ENCODE measurements at regions not wholly inside any gene's neighbourhood (a gene's known extent, or its start where the extent isn't known, plus 50 kb on each side); places are given as distances from the start of the nearest gene placed in this dataset.

- no peaks in the 10 kb centered on the region for H3K36me3 Mint-ChIP-seq (ENCODE audit: low read depth, unreplicated experiment)
- H3K27me3 Mint-ChIP-seq (ENCODE audit: unreplicated experiment) = no peaks in the 10 kb centered on the region
- TF ChIP-seq, protein P1, sequence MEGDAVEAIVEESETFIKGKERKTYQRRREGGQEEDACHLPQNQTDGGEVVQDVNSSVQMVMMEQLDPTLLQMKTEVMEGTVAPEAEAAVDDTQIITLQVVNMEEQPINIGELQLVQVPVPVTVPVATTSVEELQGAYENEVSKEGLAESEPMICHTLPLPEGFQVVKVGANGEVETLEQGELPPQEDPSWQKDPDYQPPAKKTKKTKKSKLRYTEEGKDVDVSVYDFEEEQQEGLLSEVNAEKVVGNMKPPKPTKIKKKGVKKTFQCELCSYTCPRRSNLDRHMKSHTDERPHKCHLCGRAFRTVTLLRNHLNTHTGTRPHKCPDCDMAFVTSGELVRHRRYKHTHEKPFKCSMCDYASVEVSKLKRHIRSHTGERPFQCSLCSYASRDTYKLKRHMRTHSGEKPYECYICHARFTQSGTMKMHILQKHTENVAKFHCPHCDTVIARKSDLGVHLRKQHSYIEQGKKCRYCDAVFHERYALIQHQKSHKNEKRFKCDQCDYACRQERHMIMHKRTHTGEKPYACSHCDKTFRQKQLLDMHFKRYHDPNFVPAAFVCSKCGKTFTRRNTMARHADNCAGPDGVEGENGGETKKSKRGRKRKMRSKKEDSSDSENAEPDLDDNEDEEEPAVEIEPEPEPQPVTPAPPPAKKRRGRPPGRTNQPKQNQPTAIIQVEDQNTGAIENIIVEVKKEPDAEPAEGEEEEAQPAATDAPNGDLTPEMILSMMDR (IDR thresholded peaks at IDR 0.05; ENCODE audit: unreplicated experiment) = no peak
- H3K27ac Mint-ChIP-seq (ENCODE audit: unreplicated experiment) = no peak overlapping the region
- no peak overlapping the region for H3K4me3 Mint-ChIP-seq (ENCODE audit: unreplicated experiment)
- DNase-seq (ENCODE audit: low spot score) = no peak
- no peaks in the 10 kb centered on the region for H3K9me3 Mint-ChIP-seq (ENCODE audit: unreplicated experiment)
- no peaks in the 10 kb centered on the region for H3K4me1 Mint-ChIP-seq (ENCODE audit: unreplicated experiment)
Measured at GRCh38 chr2:225158360-225158759, 116.1 kb upstream of the DOCK10 start.

- Mint-ChIP-seq H3K4me1 (ENCODE audit: unreplicated experiment) (no peaks in the 10 kb centered on the region), H3K9me3 (ENCODE audit: unreplicated experiment) (no peaks in the 10 kb centered on the region), H3K4me3 (ENCODE audit: unreplicated experiment) (no peak overlapping the region), H3K27me3 (ENCODE audit: unreplicated experiment) (no peaks in the 10 kb centered on the region), H3K27ac (ENCODE audit: unreplicated experiment) (no peak overlapping the region), H3K36me3 (ENCODE audit: low read depth, unreplicated experiment) (no peaks in the 10 kb centered on the region)
- no peak for DNase-seq (ENCODE audit: low spot score)
- TF ChIP-seq, protein P1 (IDR thresholded peaks at IDR 0.05; ENCODE audit: unreplicated experiment) = no peak
Measured at GRCh38 chr2:225156853-225157451, 114.7 kb upstream of the DOCK10 start.

DNA sequence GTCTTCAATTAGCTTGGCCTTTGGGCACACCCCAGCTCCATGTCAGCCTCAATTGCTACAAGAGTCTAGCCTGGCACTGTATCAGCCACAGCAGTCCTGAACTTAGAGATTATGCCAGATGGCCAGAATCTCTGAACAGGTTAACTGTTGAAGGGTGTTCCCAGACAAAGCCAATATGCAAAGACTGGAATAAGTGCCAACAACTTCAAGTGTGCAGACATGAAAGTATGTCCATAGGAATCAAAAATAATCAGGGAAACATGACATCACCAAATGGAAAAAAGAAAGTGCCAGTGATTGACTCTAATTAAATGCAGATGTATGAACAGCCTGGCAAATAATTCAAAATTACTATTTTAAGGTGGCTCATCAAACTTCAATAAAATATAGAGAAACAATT lies 98.5 kb upstream of the DOCK10 start:
- DNase-seq (ENCODE audit: low spot score) = no peak
- Mint-ChIP-seq H3K36me3 (ENCODE audit: low read depth, unreplicated experiment) (no peaks in the 10 kb centered on the region), H3K27me3 (ENCODE audit: unreplicated experiment) (no peaks in the 10 kb centered on the region), H3K9me3 (ENCODE audit: unreplicated experiment) (no peaks in the 10 kb centered on the region), H3K27ac (ENCODE audit: unreplicated experiment) (no peak overlapping the region), H3K4me3 (ENCODE audit: unreplicated experiment) (no peak overlapping the region), H3K4me1 (ENCODE audit: unreplicated experiment) (no peaks in the 10 kb centered on the region)
- TF ChIP-seq, protein P1 (IDR thresholded peaks at IDR 0.05; ENCODE audit: unreplicated experiment) = no peak

DNA sequence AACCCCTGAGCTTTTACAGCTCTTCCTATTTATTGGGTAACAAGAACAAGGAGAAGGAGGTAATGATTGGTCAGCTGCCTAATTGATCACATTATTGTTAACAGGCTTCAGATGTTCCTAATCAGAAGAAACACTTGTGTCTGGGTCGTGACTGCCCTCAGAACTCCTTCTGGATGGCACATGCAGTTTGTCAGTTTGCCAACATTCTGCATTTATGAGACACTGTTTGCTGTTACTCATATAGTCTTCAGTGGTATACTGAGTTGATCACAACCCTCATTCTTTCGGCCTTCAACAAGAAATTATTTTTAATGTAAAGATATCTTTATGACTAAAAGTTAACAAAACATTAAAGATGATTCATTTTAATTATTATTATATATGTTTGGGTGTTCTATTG lies 95.7 kb upstream of the DOCK10 start:
- TF ChIP-seq, protein P1 (IDR thresholded peaks at IDR 0.05; ENCODE audit: unreplicated experiment) = no peak
- no peaks in the 10 kb centered on the region for H3K9me3 Mint-ChIP-seq (ENCODE audit: unreplicated experiment)
- H3K36me3 Mint-ChIP-seq (ENCODE audit: low read depth, unreplicated experiment) = no peaks in the 10 kb centered on the region
- no peak overlapping the region for H3K27ac Mint-ChIP-seq (ENCODE audit: unreplicated experiment)
- no peak for DNase-seq (ENCODE audit: low spot score)
- H3K4me1 Mint-ChIP-seq (ENCODE audit: unreplicated experiment) = no peaks in the 10 kb centered on the region
- H3K4me3 Mint-ChIP-seq (ENCODE audit: unreplicated experiment) = no peak overlapping the region
- H3K27me3 Mint-ChIP-seq (ENCODE audit: unreplicated experiment) = no peaks in the 10 kb centered on the region

DNA sequence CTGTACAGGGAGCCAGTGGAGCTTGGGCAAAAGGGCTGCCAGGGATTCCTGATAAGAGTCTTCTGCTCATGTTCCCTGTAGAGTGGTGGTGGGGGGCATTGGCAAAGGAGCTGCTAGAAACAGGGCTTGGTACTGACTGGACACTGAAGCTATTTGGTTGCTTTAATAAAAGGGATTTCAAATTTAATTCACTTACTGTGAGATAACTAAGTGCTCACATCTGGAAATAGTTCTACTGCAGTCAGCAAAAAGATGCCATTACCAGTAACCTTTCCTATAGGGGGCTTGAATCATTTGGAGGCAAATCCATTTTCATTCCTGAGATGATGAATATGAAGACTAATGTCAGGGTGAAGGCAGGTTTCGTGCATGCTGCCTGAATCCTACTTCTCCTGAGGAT lies 94.3 kb upstream of the DOCK10 start:
- H3K27ac Mint-ChIP-seq (ENCODE audit: unreplicated experiment) = no peak overlapping the region

More for the DNA sequence above, 94.3 kb upstream of the DOCK10 start:
- no peak for DNase-seq (ENCODE audit: low spot score)
- no peak overlapping the region for H3K4me3 Mint-ChIP-seq (ENCODE audit: unreplicated experiment)
- TF ChIP-seq, protein P1 (IDR thresholded peaks at IDR 0.05; ENCODE audit: unreplicated experiment) = no peak
- no peaks in the 10 kb centered on the region for H3K36me3 Mint-ChIP-seq (ENCODE audit: low read depth, unreplicated experiment)
- H3K27me3 Mint-ChIP-seq (ENCODE audit: unreplicated experiment) = no peaks in the 10 kb centered on the region
- no peaks in the 10 kb centered on the region for H3K9me3 Mint-ChIP-seq (ENCODE audit: unreplicated experiment)
- H3K4me1 Mint-ChIP-seq (ENCODE audit: unreplicated experiment) = no peaks in the 10 kb centered on the region

Measured in endothelial cell (in vitro differentiated cells).